HG03457 (cell line): ENCODE measurements at regions not wholly inside any gene's neighbourhood (a gene's known extent, or its start where the extent isn't known, plus 50 kb on each side); places are given as distances from the start of the nearest gene placed in this dataset.
"Not testable (repeated sequence)": the region's sequence is repeated elsewhere in the genome, so short reads cannot be mapped to it uniquely, and the experiment has no call there.

ENCODE experiments used
- ATAC-seq: cut with Tn5 transposase; IDR thresholded peaks from one replicate; pipeline ENCODE4 v1.9.1; 2021; ENCODE audit warnings: moderate number of reproducible peaks; ENCODE audit not compliant: unreplicated experiment

DNA sequence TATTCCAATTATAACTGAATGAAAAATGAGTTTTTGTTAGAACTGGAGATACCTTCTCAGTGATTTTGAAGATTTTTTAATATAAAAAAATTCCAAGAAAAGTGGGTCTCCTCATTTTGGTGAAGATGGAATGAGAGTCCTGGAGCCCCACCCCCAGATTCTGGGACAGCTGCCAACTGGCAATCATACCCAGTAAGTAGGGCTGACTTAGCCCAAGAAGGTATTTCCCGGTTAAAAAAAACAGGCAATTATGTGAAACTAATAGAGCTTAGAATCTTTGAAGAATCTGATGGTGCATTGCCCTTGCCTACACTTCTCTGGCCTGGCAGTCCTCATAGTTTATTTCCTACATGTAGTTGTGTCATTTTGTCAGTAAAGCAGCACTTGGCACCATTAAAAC is 52.8 kb upstream of the VWDE start:
- ATAC-seq = no peak

- peak; percentile 95 for ATAC-seq
Observed at GRCh38 chr7:12458520-12459131, 55.0 kb upstream of the VWDE start.

- ATAC-seq = no peak
Observed at GRCh38 chr7:12467837-12468236, 64.2 kb upstream of the VWDE start.

DNA sequence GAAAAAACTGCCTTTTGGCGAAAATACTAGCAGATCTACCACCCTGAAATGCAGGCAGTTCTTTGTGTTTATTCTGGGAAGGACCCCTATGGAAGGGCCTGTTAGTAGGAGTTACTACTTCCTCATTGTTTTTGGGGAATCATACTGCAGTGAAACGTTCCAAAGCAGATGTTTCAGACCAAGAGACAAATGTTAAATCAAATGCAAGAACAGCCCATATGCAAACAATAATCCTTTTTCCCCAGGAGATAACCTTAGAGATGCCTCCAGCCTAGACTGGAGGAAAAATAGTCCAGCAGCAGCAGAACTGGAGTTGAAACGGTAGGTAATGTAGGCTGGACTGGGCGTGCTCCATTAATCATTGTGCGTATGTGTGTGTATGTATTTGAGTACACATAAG is 65.9 kb upstream of the VWDE start:
- no peak for ATAC-seq

DNA sequence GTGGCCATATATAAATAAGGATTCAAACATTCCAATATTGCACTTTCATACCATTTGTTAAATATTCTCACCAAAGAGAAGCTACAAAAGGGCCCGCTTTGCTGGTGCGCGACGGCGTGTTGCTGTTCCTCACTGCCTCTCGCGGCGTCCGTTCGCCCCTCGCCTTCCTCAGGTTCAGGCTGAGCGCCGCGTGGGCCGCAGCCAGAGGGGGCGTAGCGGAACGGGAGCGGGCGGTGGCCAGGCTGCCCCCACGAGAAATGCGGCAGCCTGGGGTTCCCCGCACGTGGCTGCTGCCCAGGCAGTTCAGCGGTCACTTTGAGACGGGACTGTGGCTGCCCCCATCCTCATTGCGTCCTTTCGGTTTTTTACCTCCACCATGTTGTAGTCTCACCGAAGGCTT is 67.3 kb upstream of the VWDE start:
- no peak for ATAC-seq

GRCh38 chr7:12474035-12474434 is 70.4 kb upstream of the VWDE start:
- no peak for ATAC-seq

GRCh38 chr7:12475362-12476063 is 71.8 kb upstream of the VWDE start:
- ATAC-seq = no peak

DNA sequence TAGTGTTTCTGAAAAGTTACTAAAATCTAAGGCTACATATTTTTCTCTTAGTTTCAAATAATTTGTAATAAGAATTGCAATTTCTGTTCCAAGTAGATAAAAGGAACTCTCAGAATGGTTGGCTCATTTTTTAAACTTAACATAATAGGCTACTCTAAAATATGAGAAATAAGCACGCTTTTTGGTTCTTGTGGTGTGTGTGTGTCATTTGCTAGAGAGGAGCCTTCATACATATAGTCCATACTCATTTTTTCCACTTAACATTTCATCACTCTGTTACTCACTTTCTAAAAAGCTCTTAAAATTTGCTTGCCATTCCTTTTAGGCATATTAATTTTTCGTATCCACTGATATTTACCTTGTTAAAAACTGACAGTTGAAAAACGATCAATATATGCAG is 74.0 kb upstream of the VWDE start:
- ATAC-seq = no peak

DNA sequence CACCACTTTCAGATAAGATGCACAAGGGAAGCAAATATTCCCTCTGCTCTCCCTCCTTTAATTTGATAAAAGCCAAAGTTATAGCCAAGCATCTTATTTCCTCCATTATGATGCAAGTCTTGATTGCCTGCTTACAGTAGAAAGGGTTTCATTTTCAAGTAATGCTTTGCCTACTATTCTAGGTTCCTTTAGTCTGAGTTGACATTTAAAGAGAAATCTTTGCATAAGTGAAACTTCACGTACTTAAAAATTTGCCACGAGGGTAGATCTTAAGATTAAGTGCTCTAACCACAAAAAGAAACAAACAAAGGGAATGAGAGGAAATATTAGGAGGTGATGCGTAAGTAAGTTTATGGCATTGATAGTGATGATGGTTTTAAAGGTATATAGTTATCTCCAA is 78.1 kb upstream of the VWDE start:
- ATAC-seq = peak; percentile 89

GRCh38 chr7:12485845-12486244 is 82.2 kb upstream of the VWDE start:
- no peak for ATAC-seq

- ATAC-seq = no peak
Observed at GRCh38 chr7:12488341-12488740, 82.2 kb upstream of the SCIN start.

- no peak for ATAC-seq
Observed at GRCh38 chr7:12490107-12490688, 80.3 kb upstream of the SCIN start.

- ATAC-seq = no peak
Observed at GRCh38 chr7:12490940-12491339, 79.6 kb upstream of the SCIN start.

- ATAC-seq = no peak
Observed at GRCh38 chr7:12491526-12491925, 79.0 kb upstream of the SCIN start.

DNA sequence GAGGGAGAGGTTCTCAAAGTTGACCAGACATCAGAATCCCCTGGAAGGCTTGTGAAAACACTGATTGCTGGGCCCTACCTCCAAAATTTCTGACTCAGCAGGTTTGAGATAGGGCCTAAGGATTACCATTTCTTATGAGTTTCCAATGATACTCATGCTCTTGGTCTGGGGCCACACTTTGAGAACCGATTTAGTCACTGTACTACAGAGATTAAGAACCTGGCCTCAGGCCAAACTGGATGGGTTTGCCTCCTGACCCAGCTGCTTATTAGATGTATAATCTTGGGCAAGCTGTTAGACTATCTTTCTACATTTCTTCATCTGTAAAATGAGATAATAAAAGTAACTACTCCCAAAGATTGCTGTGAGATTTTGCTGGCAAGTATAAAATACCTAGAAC is 77.1 kb upstream of the SCIN start:
- ATAC-seq = no peak

DNA sequence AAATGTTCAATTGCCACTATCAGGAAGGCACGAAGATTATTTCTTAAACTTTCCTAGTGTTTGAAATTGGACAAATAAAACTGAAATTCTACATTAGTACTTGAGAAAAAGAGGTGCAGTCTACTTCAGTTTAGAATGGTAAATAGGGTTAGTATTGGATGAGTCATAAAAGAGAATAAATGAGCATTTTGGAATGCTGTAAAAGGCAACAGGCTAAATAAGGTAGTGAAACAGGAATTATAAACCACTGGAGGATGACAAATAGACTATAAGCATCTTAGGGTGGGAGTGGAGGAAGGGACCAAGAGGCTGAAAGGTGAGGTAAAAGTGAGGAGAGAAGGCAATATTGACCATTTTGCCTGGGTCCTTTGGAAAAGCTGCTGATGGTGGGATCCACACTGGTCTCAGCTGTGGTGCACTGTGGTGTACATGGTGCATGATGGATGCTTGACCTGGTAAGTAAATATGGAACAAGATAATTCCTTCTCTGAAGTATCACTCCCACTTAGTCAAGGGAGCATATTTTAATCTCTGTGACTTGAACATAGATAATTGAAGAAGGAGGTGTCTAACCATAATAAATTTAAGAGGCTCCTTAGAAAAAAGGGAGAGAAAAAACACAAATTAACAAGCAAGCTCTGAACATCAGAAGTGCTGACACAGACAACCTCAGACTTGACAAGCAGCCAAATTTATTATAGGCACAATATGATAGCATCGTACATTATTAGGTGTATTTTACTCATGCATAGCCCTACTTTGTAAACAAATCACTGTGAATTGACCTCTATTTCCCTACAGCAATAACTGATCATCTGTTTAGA is 76.4 kb upstream of the SCIN start:
- no peak for ATAC-seq

GRCh38 chr7:12494687-12495024 is 75.9 kb upstream of the SCIN start:
- no peak for ATAC-seq

DNA sequence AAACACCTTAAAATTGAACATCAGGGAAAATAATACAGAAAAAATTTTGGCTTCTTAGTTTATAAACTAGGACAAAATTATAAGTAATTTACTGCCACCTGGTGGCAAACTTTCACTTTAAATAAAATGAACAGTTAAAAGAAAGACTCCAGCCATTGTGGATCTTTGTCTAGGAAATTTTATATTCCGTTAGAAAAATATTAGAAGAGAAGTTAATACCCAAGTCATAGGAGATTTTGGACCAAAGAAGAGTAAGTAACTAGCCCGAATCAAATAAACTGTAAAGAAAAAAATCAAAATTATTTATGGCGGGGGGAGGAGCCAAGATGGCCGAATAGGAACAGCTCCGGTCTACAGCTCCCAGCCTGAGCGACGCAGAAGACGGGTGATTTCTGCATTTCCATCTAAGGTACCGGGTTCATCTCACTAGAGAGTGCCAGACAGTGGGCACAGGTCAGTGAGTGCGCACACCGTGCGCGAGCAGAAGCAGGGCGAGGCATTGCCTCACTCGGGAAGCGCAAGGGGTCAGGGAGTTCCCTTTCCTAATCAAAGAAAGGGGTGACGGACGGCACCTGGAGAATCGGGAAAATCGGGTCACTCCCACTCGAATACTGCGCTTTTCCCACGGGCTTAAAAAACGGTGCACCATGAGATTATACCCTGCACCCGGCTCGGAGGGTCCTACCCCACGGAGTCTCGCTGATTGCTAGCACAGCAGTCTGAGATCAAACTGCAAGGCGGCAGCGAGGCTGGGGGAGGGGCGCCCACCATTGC is 73.4 kb upstream of the SCIN start:
- ATAC-seq = not testable (repeated sequence)

GRCh38 chr7:12504149-12504548 is 66.4 kb upstream of the SCIN start:
- peak; percentile 69 for ATAC-seq

DNA sequence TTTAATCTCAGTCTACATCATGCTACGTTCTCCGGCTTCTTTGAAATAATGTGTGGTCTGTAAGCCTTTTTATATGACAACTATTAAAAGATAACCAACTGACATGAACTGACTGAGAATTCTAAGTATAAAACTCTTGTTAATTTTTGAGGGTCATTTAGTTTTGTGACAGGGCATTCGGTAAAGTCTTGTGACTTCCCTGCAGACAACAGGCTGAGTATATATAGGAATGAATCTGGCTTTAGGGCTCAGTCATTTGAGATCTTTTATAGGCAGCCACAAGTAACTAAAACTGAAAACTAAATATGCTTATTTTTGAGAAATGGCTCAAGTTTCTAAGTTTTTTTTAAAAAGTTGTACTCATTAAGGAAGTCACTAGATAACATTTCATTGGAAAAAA is 62.5 kb upstream of the SCIN start:
- no peak for ATAC-seq

GRCh38 chr7:12508554-12508953 is 62.0 kb upstream of the SCIN start:
- no peak for ATAC-seq
